H4 (cell line): ENCODE measurements at regions not wholly inside any gene's neighbourhood (a gene's known extent, or its start where the extent isn't known, plus 50 kb on each side); places are given as distances from the start of the nearest gene placed in this dataset.
"Not testable (repeated sequence)": the region's sequence is repeated elsewhere in the genome, so short reads cannot be mapped to it uniquely, and the experiment has no call there.

Experiments
- DNase-seq: peaks from one replicate; pipeline ENCODE4 v3.0.0-alpha.2; 2015; ENCODE audit warnings: low spot score

DNA sequence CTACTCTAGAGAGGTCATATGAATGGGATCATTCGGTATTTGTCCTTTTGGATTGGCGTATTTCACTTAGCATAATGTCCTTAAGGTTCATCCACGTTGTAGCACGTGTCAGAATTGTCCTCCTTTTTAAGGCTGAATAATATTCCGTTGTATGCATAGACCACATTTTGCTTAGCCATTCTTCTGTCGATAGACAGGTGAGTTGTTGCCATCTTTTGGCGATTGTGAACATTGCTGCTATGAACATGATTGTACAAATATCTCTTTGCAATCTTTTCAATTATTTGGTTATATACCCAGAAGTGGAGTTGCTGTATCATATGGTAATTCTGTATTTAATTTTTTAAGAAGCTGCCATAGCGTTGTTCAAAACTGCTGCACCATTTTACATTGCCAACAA is 52.4 kb upstream of the GOLGA8J start:
- DNase-seq = no peak

- DNase-seq = peak; percentile 25
Measured at GRCh38 chr15:30023798-30024295, 58.9 kb upstream of the GOLGA8J start.

GRCh38 chr15:30010746-30011145 is 72.0 kb upstream of the GOLGA8J start:
- DNase-seq = no peak

DNA sequence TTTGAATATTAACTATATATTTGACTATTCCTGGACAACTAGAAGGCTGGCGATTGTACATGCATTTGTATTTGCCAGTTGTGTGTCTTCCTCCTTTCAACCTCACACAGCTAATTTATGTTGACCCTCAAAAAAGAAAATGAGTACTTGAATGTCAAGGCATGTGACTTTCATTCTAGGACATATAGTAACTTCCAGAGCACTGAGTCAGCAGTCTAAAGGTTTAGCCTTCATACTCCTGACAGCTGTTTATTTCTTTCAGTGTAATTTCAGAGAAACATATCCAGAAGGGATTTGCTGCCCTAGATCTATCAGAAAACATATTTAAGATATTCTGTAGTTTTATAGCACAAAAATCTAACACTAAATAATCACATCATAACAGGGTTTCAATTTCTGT is 74.6 kb upstream of the GOLGA8J start:
- DNase-seq = no peak

DNA sequence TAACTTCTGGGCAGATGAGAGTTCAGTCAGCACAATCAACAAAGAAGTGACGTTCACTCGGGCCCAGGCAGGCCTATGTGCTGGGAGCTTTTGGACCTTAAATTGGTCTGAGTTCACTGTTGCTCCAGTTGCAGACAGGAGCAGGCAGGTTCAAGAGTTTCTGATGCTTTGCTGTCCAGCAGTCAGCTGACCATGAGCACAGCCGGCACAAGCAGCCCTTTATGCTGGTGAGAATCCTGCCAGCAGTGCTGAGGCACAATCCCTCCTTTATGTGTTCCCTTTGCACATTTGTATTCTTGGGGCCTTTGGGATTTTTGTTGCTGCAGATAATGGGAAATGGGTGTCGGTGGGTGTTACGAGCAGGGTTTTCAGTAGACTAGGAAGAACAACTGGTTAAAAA is 81.2 kb upstream of the GOLGA8J start:
- DNase-seq = no peak

DNA sequence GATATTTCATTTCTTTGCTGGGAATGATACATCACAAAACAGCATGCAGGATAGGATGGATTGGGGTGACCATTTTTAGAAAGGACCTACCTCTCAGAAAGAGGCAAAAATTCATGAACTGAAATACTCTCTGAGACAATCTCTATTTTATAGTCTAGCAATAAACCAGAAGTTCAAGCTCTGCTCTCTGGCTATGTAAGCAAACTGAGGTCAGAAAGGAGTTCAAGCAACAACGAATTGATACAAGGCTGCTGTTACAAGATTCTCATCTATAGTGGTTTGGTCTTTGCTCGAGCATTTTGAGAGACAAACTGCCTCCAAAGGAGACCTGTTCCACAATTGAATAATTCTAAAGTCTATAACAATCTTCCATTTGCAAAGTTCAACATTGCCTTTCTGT is 84.7 kb upstream of the GOLGA8J start:
- no peak for DNase-seq

DNA sequence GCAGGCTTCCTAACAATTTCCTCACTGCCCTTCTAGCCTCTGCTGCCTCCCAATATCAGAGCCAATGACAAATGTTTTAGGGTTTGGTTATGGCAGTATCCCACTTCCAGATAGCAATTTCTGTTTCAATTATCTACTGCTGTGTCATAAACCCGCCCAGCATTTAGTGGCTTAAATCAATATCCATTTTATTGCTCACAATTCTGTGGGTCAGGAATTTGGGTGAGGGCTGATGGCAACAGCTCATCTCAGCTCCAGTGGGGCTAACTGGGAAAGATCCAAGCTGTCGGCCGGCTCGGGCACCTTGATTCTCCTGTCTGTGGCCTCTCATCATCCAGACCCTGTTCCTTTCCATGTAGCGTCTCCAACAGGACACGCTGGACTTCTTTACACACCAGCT is 85.3 kb upstream of the GOLGA8J start:
- DNase-seq = no peak

DNA sequence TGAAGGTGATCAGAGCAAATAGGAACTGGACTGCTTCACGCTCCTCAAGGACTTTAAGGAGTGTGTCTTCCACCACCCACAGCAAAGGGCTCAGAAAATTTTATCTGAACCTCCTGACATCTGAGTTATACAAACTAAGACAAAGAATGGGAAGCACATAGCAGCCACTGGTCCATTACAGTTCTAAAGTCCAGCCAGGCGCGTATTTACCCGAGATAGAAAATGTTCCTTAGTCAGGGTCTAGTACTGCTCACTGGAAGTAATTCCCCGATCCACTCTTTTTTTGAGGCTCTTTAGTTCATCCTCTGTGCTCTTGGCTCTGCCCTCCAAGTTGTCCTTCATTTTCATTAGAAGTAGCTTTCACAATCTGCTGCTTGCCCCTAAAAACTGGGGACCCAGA is 88.5 kb upstream of the GOLGA8J start:
- DNase-seq = no peak

GRCh38 chr15:29990954-29991353 is 91.8 kb upstream of the GOLGA8J start:
- DNase-seq = no peak

GRCh38 chr15:29990035-29990434 is 92.7 kb upstream of the GOLGA8J start:
- DNase-seq = no peak

GRCh38 chr15:29988701-29989100 is 94.1 kb upstream of the GOLGA8J start:
- no peak for DNase-seq

DNA sequence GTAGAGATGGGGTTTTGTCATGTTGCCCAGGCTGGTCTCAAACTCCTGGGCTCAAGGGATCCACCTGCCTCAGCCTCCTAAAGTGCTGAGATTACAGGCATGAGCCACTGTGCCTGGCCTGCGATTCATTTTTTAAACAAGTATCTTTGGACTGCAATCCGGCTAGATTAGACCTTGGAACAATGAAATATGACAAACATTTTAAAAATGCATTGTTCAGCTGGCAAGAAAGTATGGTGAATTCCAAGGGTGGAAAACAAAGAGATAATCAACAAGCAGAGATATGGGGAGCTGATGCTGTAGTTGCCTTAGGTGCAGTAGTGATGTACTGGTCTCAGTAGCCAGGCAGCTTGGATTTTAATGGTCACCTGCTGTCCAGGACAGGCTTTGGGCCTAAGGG is 95.8 kb upstream of the GOLGA8J start:
- no peak for DNase-seq

DNA sequence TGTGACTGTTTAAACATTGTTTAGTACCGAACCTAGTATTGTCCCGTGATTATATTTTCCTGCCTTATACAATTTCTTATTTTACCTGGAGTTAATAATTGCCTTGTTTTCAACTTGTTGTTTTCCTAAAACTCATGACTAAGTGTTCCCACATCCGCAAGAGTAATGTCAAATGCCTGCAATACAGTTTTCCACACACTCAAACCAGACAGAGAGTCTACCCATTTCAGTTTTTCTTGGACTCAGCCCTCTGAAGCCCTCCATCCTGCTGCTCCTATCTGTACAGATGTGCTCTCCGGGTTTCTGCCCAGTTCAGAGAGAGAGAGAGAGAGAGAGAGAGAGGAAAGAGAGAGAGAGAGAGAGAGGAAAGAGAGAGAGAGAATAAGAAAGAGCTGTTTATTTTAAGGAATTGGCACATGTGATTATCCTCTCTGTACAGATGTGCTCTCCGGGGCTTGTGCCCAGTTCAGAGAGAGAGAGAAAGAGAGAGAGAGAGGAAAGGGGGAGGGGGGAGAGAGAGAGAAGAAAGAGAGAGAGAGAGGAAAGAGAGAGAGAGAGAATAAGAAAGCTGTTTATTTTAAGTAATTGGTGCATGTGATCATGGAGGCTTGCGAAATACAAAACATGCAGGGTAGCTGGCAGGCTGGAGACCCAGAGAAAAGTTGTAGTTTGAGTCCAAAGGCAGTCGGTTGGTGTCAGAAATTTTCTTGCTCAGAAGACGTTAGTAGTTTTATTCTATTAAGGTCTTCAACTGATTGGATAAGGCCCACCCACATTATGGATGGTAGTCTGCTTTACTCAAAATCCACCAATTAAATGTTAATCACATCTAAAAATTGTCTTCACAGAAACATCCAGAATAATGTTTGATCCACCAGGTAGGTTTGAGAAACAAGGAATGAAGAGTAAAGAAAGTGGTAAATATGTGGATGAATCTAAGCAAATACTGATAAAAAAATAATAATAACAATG is 104.1 kb upstream of the GOLGA8J start:
- DNase-seq = peak; percentile 31

- DNase-seq = not testable (repeated sequence)
Measured at GRCh38 chr15:29974056-29974455, 108.7 kb upstream of the GOLGA8J start.

DNA sequence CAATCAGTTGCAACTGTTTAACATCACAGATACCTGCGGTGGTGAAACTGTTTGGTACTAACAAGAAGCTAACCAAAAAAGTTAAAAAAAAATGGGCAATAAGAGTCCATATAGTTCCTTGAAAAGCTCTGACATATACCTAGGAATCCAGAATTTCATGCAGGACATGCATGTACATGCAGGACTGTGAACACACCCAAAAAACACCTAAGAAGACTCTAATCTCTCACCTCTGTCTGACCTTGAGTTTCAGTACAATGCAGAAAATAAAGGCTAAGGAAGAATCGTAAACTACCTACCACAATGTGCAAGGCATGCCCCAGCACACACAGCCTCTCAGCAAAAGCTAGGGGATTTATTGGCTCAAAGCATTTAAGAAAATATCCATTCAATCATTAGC is 110.7 kb upstream of the GOLGA8J start:
- no peak for DNase-seq

DNA sequence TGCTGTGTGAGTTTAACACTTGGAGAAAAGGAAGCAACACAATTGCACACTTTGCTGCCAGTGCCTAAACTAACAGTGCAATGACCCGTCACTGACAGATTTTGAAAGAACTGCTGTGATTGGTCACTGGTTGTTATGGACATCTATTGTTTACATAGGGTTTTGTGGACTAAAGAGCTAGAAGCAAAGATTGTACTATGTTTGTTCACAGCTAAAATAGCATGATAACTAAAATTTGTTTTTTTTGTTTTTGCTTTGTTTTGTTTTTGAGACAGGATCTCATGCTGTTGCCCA is 112.4 kb upstream of the GOLGA8J start:
- DNase-seq = no peak

DNA sequence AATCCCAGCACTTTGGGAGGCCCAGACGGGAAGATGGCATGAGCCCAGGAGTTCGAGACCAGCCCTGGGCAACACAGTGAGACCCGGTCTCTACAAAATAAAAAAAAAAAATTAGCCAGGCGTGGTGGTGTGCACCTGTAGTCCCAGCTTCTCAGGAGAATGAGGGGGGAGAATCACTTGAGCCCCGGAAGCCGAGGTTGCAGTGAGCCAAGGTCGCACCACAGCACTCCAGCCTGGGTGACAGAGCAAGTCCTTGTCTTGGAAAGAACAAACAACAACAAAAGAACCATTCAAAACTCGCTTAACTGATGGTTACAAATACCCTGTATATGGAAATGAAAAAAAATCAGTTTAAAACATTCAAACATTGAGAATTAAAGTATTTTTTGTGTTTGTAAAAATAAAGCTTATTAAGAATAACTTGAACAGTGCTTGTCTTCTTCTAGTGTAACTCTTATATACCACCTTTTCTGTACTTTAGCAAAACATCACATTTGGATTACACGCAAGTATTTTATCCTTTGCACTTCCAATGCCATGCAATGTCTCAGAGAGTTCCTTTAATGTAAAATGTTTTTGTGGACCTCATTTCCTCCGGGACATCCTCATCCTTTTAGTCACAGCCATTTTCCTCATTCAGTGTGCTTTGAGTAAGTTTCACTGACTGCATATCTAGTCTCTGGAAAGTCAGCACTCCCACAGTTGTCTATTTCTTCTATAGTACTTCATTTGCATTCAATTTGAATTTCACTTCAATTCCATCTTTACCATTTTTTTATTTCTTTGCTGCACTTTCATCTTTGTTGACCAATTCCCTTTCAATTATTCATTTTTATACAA is 113.0 kb upstream of the GOLGA8J start:
- no peak for DNase-seq

DNA sequence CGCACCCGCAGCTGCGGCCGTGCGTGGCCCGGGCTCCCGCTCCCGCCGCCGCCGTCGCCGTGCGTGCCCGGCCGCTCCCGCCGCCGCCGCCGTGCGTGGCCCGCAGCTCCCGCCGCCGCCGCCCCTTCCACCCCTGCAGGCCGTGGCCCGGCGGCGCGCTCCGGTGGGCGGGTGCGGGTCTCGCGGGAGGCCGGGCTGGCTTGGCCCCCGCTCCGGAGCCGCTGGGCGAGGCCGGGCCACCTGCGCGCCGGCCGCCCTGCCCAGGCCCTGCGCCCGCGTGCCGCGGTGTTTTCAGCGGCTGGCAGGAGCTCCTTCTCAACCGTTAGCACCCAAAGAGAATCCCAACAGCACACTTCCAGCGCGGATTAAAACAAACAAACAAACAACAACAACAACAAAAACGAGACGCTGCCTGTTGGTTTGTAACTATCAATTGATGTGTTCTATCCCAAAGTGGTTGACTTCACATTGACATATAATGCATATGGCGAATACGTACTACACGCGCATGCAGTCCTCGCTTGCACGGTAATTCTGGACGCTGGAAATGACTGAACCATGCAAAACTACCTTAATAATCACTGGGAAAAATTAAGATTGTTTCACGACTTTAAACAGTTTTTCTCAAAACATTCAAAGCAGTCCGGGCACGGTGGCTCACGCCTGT is 113.7 kb upstream of the GOLGA8J start:
- no peak for DNase-seq

- no peak for DNase-seq
Measured at GRCh38 chr15:29968099-29968894, 114.5 kb upstream of the GOLGA8J start.

DNA sequence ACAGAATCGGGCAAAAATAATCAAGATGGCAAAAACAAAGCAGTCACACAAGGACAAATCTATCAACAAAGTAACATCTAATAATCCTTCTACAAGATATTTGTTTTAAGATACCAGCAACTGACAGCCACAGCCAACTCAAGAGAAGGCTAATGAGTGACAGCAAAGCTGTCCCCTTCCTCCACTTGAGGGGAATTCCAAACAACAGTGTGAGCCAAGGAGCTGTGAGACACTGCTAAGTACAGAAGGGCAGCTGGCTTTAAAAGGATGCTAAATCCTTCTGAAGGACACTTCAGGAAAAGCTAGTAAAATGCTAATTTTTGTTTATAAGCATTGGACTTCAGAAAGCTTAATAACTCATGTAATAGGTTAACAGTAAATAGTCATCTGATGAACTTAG is 120.3 kb upstream of the GOLGA8J start:
- no peak for DNase-seq

GRCh38 chr15:29959384-29960137 is 123.2 kb upstream of the GOLGA8J start:
- no peak for DNase-seq
